IPS-18a (cell line): ENCODE measurements at regions not wholly inside any gene's neighbourhood (a gene's known extent, or its start where the extent isn't known, plus 50 kb on each side); places are given as distances from the start of the nearest gene placed in this dataset.

Experiments
- H3K27ac ChIP-seq: one replicate; pipeline ENCODE4 v1.5.1; 2013; ENCODE audit warnings: low read length
- H3K27me3 ChIP-seq: one replicate; pipeline ENCODE4 v1.6.1; 2013; ENCODE audit warnings: mild to moderate bottlenecking, low read length; ENCODE audit not compliant: control insufficient read depth, insufficient read depth
- H3K36me3 ChIP-seq: one replicate; pipeline ENCODE4 v1.6.1; 2013; ENCODE audit warnings: low read depth, low read length; ENCODE audit not compliant: control insufficient read depth
- H3K4me1 ChIP-seq: one replicate; pipeline ENCODE4 v1.6.1; 2013; ENCODE audit warnings: low read depth, low read length; ENCODE audit not compliant: control insufficient read depth
- H3K4me3 ChIP-seq: one replicate; pipeline ENCODE4 v1.5.1; 2013; ENCODE audit warnings: low read length
- H3K9ac ChIP-seq: one replicate; pipeline ENCODE4 v1.6.1; 2013; ENCODE audit warnings: mild to moderate bottlenecking, low read length, moderate library complexity
- H3K9me3 ChIP-seq: one replicate; pipeline ENCODE4 v1.6.1; 2013; ENCODE audit warnings: low read depth, low read length; ENCODE audit not compliant: control insufficient read depth

DNA sequence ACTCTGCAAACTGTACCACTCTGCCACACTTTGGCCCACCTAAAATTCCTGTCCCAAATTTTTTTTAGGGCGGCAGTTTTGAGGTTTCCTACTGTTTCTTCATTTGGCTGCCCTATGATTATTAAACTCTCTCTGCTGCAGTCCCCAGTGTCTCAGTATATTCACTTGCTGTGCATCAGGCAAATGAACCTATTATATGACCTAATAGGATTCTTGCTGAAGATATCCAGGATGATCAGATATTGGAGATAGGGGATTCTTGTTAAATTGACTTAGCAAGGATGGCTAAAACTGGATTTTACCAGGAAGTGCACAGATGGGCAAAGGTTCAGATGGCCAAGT lies 410.8 kb upstream of the DDI1 start:
- no peaks in the 10 kb centered on the region for H3K9me3 ChIP-seq
- no peak overlapping the region for H3K27ac ChIP-seq
- peaks cover 7% of the 10 kb centered on the region for H3K4me1 ChIP-seq
- H3K9ac ChIP-seq = no peak overlapping the region
- no peaks in the 10 kb centered on the region for H3K36me3 ChIP-seq
- H3K4me3 ChIP-seq = no peak overlapping the region
- no peaks in the 10 kb centered on the region for H3K27me3 ChIP-seq

DNA sequence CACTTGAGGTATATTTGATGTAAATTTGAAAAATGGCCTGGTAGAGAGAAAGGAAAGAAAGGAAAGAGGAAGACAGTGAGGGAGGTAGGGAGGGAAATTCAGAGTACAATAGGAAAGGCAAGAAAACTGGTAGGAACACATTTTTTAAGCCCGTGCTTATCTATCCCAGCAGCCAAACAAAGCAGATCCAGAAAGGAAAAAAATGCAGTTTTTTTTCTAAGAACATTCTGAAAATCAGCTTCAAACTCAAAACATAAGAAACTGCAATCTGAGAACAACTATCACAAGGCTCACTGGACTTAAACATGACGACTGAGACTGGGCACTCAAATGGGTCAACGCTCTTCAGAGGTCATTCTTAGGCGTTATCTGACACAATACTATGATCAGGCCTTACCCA lies 408.3 kb upstream of the DDI1 start:
- no peaks in the 10 kb centered on the region for H3K27me3 ChIP-seq
- H3K4me1 ChIP-seq = peaks cover 9% of the 10 kb centered on the region
- no peaks in the 10 kb centered on the region for H3K36me3 ChIP-seq
- H3K9ac ChIP-seq = no peak overlapping the region
- H3K27ac ChIP-seq = no peak overlapping the region
- H3K9me3 ChIP-seq = no peaks in the 10 kb centered on the region
- no peak overlapping the region for H3K4me3 ChIP-seq

DNA sequence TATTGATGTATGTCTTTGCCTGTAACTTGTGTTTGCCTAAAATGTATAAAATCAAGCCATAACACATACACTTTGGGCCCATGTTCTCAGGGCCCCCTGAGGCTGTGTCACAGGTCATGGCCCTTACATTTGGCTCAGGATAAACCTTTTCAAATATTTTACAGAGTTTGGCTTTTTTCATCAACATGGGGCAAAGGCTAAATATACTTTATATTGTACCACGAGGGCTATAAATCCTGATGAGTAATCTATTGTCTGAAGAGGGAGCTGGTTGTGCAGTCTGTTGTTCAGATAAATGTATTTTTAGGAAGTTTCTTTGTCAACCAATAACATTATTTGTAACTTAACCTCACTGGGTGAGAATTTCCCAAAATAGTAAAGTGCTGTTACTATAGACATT lies 404.6 kb upstream of the DDI1 start:
- Histone ChIP-seq H3K27me3 (no peaks in the 10 kb centered on the region), H3K27ac (no peak overlapping the region), H3K4me3 (no peak overlapping the region), H3K36me3 (no peaks in the 10 kb centered on the region), H3K4me1 (peaks cover 12% of the 10 kb centered on the region), H3K9ac (no peak overlapping the region), H3K9me3 (peaks cover 2% of the 10 kb centered on the region)

DNA sequence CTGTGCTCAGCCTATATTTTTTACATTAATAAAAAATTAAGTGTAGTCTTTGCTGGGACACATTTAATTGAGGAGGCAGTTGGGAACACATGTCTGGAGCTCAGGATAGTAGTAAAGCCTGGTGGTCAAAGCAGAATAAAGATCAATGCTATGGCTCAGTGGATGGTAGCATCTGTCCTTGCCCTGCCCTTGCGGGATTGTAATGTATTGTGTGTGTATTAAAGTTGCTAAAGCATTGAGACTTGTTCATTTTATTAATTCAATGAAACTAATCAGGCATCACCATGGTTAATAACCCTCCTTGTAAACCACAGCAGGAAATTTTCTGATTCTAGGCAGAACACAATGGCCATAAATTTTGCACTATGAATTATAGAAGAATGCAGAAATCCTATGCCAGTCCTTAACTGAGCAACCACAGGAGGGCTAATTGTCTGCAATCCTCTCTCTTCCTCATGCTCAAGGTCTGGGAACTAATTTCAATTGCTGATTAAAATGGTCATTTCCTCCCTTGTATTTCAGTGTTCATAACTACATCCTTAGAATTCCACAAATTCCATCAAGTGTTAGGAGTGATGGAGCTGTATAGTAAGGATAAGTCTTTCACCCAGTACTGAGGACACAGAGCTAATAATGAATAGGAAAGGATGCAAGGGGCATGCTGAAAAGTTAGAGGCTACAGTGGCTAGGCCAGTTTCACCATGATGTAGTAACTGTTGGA lies 403.2 kb upstream of the DDI1 start:
- Histone ChIP-seq H3K9me3 (peaks cover 2% of the 10 kb centered on the region), H3K9ac (no peak overlapping the region), H3K27me3 (no peaks in the 10 kb centered on the region), H3K27ac (peak overlapping the region; percentile 39), H3K4me1 (peaks cover 20% of the 10 kb centered on the region), H3K36me3 (no peaks in the 10 kb centered on the region), H3K4me3 (no peak overlapping the region)

DNA sequence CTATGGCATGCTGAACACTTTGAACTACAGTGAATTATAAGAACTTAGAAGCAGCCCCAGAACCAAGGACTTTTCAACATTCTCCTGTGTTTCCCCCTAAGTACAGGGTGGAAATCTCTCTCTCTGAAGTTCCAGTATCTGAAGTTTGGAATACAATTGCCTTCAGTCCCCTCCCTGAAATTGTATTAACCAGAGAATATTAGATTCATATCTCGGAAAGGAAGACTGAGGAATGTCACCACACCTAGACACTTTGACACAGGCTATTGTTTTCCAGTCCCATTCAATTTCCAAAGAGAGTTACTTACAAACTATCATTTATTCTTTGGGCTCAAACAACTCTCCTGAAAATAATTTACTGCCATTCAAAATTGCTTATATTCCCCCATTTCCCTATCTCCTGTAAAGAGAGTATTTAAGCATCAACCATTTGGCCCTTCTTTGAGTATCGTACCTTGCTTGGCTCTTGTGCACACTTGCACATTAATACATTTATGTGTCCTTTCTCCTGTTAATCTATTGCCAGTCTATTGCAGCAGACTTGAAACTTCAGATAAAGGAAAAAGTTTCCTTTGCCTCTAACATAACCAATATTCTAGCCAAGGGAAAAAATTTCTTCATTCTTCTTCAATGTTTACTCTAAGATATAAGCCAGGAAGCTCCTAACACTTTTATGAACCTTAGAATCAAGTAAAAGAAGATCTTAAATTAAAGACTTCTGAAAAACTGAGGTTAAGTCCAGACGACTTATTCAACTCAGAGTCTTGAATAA lies 402.4 kb upstream of the DDI1 start:
- peak overlapping the region; percentile 39 for H3K27ac ChIP-seq
- peaks cover 20% of the 10 kb centered on the region for H3K4me1 ChIP-seq
- H3K27me3 ChIP-seq = no peaks in the 10 kb centered on the region
- H3K9me3 ChIP-seq = peaks cover 2% of the 10 kb centered on the region
- H3K36me3 ChIP-seq = no peaks in the 10 kb centered on the region
- no peak overlapping the region for H3K4me3 ChIP-seq
- H3K9ac ChIP-seq = no peak overlapping the region

DNA sequence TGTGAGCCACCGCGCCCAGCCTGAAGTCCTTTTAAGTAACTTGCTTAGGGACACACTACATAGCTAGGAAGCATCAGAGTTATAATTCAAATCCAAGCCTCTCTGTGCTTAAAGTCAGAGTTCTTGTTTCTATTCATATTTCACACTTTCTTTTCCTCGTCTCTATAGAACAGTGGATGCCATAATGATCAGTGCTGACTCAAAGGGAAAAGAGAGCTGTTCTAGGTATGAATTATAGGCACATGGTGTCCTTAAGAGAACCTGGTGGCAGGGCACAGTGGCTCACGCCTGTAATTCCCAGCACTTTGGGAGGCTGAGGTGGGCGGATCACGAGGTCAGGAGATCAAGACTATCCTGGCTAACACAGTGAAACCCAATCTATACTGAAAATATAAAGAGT lies 400.2 kb upstream of the DDI1 start:
- Histone ChIP-seq H3K9ac (no peak overlapping the region), H3K27me3 (no peaks in the 10 kb centered on the region)

DNA sequence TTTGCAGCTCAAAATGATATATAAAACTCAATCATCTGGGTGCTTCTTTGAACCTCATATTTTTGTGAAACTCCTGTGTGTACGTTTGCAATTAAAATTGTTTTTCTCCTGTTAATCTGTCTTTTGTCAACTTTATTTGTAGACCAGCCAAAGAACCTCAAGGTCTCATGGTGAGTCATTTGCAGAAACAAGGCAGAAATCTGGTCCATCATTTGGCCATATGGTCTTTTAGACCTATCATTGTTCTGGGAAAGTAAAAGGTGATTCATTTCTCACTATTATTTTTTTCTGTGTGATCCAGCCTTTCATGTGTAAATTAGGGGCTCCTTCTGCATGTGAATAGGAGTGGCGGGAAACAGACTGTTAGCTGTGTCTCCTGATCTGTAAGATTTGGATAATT lies 399.1 kb upstream of the DDI1 start:
- H3K9me3 ChIP-seq = peaks cover 2% of the 10 kb centered on the region
- H3K4me3 ChIP-seq = no peak overlapping the region
- no peaks in the 10 kb centered on the region for H3K36me3 ChIP-seq
- H3K9ac ChIP-seq = no peak overlapping the region
- H3K27me3 ChIP-seq = no peaks in the 10 kb centered on the region
- H3K4me1 ChIP-seq = peaks cover 20% of the 10 kb centered on the region
- H3K27ac ChIP-seq = no peak overlapping the region

More for the DNA sequence above, 400.2 kb upstream of the DDI1 start:
- peaks cover 20% of the 10 kb centered on the region for H3K4me1 ChIP-seq
- H3K36me3 ChIP-seq = no peaks in the 10 kb centered on the region
- H3K9me3 ChIP-seq = peaks cover 2% of the 10 kb centered on the region
- no peak overlapping the region for H3K27ac ChIP-seq
- no peak overlapping the region for H3K4me3 ChIP-seq

DNA sequence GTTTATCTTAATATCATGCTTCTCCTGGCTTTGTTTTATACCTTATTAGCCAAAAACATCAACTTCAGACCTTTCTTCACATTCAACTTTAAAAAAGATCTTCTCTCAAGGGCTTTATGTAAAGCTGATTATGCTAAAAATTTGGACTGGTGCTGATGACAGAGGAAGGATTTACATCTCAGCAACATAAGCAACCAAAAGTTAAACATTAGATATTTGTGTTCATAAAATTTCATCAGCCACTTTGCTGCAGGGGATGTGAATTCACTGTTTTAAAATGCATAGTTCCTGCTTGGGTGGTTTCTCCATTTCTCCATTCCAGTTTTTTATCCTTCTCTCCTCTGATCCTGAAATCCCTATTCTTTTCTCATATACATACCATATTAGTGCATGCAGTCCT lies 398.6 kb upstream of the DDI1 start:
- H3K9ac ChIP-seq = no peak overlapping the region
- H3K36me3 ChIP-seq = no peaks in the 10 kb centered on the region
- H3K27me3 ChIP-seq = no peaks in the 10 kb centered on the region
- no peak overlapping the region for H3K4me3 ChIP-seq
- peaks cover 20% of the 10 kb centered on the region for H3K4me1 ChIP-seq
- H3K27ac ChIP-seq = no peak overlapping the region
- H3K9me3 ChIP-seq = peaks cover 2% of the 10 kb centered on the region

DNA sequence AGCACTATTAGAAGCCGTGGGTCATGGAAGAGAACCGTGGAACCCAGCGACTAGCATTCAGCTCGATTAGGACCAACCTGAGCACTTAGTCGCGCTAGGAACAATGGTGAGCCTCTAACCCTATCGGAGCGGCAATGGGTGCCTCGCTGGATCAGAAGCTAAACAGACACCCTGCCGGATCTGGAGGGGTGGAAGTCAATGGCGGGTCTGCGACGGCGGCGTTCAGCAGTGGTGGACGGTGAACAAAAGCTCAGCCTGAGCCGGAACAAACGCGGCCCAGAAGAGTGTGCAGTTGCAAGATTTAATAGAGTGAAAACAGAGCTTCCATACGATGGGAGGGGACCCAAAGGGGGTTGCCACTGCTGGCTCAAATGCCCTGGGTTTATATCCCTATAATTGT lies 391.8 kb upstream of the DDI1 start:
- Histone ChIP-seq H3K9ac (no peak overlapping the region), H3K4me1 (no peaks in the 10 kb centered on the region), H3K36me3 (no peaks in the 10 kb centered on the region), H3K4me3 (no peak overlapping the region), H3K27ac (no peak overlapping the region), H3K27me3 (no peaks in the 10 kb centered on the region), H3K9me3 (no peaks in the 10 kb centered on the region)

DNA sequence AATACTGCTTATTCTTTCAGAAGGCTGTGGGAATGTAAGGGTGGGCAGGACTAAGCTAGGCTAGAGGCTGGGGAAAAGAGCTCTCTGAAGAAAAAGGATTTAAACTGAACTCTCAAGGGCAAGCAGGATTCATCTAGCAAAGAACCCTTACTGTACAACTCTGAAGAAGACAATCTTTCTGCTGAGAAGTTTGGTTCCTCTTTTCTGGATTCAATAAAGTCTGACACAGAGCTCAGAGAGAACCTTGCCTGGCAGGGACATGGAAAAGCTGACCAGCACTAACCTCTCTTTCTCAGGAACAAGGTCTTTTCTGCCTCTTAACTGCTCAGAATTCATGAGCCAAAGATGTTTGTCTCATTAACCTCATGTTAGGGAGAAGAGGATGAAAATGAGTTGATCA lies 388.4 kb upstream of the DDI1 start:
- H3K9me3 ChIP-seq = no peaks in the 10 kb centered on the region
- H3K36me3 ChIP-seq = no peaks in the 10 kb centered on the region

DNA sequence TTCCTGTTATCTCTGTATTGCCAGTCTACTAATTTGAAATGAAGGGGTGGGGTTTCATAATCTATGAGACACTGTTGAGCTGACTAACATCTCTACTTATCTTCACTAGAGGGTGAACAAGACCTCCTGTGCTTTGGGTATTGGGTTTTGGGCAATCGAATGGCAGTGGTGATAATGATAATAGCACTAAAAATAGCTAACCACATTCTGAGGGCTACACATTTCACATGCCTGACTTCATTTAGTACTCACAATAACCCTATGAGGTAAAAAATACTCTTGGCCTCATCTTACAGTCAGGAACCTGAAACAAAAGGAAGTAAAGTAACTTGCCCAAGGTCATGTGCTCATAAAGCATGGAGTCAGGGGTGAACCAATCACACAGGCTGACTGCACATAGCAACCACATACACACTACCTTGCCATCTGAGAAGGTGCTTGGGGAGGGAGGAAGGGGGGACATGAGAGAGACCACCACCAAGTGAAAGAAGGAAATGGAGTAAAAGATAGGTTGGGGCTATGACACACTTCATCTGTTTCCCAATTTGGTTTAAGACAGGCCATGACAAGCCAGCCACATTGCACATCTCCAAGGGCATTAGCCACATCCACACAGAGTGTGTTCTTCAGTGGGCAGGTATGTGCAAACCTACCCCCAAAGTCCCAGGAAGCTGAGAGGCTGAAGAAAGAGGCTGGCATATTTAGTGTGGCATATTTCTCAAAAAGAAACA lies 387.6 kb upstream of the DDI1 start:
- H3K36me3 ChIP-seq = no peaks in the 10 kb centered on the region
- H3K4me1 ChIP-seq = no peaks in the 10 kb centered on the region
- H3K27ac ChIP-seq = no peak overlapping the region
- no peaks in the 10 kb centered on the region for H3K27me3 ChIP-seq
- H3K4me3 ChIP-seq = no peak overlapping the region
- no peak overlapping the region for H3K9ac ChIP-seq
- H3K9me3 ChIP-seq = no peaks in the 10 kb centered on the region

More for the DNA sequence above, 388.4 kb upstream of the DDI1 start:
- H3K4me3 ChIP-seq = no peak overlapping the region
- no peaks in the 10 kb centered on the region for H3K4me1 ChIP-seq
- H3K27me3 ChIP-seq = no peaks in the 10 kb centered on the region
- no peak overlapping the region for H3K9ac ChIP-seq
- no peak overlapping the region for H3K27ac ChIP-seq
